NCI-H526 treated with DMSO at 0.1 percent for 48 hours (cell line): ENCODE measurements at regions not wholly inside any gene's neighbourhood (a gene's known extent, or its start where the extent isn't known, plus 50 kb on each side); places are given as distances from the start of the nearest gene placed in this dataset.
"Not testable (repeated sequence)": the region's sequence is repeated elsewhere in the genome, so short reads cannot be mapped to it uniquely, and the experiment has no call there.

Experiments used
- DNase-seq: peaks from one replicate; lab custom pipeline; 2025; lab: John Stamatoyannopoulos, UW

GRCh38 chr9:41273549-41274267 lies 84.6 kb upstream of the ZNG1F start:
- DNase-seq, result not testable (repeated sequence)

DNA sequence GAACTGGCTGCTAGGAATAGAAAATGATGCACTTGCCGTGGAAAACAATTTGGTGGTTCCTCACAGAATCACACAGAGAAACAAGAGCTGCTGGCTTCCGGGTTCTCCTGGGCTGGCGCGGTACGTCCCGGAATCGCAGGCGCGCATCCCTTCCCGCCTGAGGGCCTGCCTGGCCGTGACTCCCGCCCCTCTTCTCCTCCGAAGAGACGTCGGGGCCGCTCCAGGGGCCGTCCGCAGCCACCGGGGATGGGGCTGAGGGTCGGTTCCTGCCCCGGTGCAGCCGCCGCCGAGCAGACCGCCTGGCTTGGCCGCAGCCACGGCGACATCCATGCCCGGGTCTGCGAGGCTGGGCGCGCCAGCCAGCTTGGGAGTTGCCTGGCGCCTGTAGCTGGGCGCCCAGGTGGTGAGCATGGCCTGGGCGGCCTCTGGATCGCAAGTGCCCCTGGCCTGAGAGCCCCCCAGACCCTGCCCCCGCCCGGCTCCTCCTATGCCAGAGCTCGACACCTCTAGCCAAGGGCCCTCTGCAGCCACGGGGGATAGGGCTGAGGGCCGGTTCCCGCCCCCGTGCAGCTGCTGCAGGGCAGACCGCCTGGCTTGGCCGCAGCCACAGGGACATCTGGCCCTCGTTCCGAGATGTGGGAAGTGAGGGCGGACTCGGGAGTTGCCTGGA lies 83.9 kb upstream of the ZNG1F start:
- not testable (repeated sequence) for DNase-seq

- DNase-seq, result not testable (repeated sequence)
These were observed 81.9 kb upstream of the ZNG1F start for GRCh38 chr9:41270992-41271391.

DNA sequence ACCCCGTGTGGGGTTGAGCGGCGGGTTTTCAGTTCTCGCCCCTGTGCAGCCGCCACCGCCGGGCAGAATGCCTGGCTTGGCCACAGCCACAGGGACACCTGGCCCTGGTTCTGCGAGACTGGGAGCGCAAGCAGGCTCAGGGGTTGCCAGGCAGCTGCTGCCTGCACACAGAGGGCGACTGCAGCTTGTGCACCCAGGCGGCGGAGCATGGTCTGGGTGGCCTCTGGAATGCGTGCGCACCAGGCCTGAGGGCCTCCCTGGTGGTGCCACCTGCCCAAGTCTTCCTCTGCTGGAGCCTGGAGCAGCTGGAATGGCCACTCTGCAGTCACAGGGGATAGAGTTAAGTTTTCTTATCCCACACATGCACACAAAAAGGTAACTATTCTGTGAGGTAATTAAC lies 80.4 kb upstream of the ZNG1F start:
- not testable (repeated sequence) for DNase-seq

DNA sequence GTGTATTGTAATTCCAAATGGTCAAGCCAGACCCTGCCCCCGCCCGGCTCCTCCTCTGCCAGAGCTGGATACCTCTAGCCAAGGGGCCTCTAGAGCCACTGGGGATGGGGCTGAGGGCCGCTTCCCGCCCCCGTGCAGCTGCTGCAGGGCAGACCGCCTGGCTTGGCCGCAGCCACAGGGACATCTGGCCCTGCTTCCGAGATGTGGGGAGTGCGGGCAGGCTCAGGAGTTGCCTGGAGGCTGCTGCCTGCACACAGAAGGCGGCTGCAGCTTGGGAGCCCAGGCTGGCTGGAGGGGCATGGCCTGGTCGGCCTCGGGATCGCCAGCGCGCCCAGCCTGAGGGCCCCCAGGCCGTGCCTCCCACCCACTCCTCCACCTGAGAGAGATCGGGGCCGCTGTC lies 79.9 kb upstream of the ZNG1F start:
- DNase-seq, result not testable (repeated sequence)

DNA sequence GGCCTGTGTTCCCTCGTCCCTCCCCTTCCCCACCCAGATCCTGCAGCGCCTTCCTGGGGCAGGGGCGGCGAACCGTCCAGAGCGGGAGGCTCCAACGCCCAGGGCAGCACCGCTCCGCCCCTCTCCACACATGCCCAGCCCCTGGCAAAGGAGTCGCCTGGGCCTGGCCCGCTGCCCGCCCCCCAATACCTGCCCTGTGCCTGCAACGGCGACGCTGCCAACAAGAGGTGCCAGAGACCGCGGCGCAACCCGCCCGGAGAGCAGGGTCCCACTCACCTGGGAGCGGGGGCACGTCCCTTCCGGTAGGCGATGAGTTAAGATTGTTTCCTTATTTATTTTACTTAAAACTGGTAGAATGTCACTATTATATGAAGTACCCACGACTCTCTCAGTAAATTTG lies 77.5 kb upstream of the ZNG1F start:
- not testable (repeated sequence) for DNase-seq

DNA sequence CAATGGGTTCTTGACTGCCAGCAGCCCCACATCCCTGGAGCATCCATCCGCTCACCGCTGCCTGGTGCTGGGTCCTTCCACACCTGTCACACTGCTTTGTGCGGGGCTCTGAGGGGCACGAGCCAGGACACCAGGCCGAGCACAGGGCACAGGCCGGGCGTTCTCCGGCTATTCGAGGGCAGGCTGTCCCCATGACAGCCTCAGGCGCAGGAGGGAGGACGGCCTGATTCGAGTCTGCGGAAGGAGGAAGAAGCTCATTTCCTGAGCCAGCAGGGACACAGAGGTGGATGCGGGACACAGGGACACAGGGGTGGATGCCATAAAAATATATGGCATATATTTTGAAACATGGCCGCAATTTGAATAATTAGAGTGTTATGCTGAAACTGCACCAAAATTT lies 76.9 kb upstream of the ZNG1F start:
- DNase-seq, result not testable (repeated sequence)

- not testable (repeated sequence) for DNase-seq
These were observed 62.9 kb upstream of the ZNG1F start for GRCh38 chr9:41251973-41252372.

DNA sequence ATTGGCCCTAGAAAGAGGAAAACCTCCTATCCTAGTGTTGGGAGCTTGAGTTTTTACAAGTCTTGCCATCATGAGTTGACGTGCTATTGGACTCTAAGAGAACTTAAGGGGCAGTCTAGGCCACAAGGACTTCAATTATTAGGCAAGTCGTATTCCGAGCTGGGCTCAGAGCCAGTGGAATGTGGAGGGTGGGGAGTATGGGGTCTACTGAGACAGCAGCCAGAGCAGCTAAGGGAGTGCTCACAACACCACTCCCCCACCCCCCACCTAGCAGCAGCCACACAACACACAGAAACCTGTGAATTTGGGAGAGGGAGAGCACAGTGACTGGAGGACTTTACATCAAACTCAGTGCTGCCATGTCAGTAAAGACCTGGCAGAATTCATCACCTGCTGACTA lies 62.0 kb upstream of the ZNG1F start:
- not testable (repeated sequence) for DNase-seq

GRCh38 chr9:41246702-41247101 lies 57.6 kb upstream of the ZNG1F start:
- DNase-seq, result not testable (repeated sequence)
